ENCODE measurements at regions not wholly inside any gene's neighbourhood (a gene's known extent, or its start where the extent isn't known, plus 50 kb on each side); places are given as distances from the start of the nearest gene placed in this dataset.

DNA sequence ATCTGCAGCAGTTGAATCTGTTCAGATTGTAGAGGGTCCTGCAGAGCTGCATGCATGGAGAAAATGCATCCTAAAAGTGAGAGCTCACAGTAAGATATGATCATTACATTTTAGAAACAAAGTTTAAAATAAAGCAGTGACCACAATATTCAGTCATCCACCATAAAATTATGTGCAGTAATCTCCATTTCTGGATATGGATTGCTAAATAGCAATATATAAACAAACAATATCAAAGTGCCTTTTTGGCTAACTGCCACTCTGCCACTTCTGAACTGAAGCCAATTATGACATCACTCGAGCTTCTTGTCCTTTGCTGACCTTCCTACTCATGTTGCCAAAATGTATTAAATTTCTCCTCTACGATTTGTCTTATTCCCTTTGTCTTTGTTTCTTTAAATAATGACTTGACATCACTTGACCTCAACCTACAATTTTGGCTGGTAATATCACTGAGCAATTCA lies 262.0 kb upstream of the CXADR start:
- Histone ChIP-seq H3K4me1 (ENCODE audit: insufficient read depth) (no peaks in the 10 kb centered on the region), H3K27me3 (ENCODE audit: insufficient read depth) (no peaks in the 10 kb centered on the region), H3F3A (replicated peaks; ENCODE audit: low read depth) (no peaks in the 10 kb centered on the region), H4K20me1 (replicated peaks; ENCODE audit: insufficient read depth) (no peaks in the 10 kb centered on the region), H3K27ac (ENCODE audit: low read depth) (no peak overlapping the region), H3K4me2 (no peak overlapping the region), H2AFZ (no peak overlapping the region), H3K9me2 (ENCODE audit: insufficient read depth) (peaks cover 14% of the 10 kb centered on the region; the same call in 1 of the 2 replicates), H3K36me3 (ENCODE audit: insufficient read depth) (no peaks in the 10 kb centered on the region), H3K4me3 (no peak overlapping the region), H3K79me2 (replicated peaks; ENCODE audit: insufficient read depth) (no peaks in the 10 kb centered on the region)
- H3K27me3 Mint-ChIP-seq (ENCODE audit: insufficient read depth, low read depth, poor library complexity), result no peaks in the 10 kb centered on the region
- no peaks in the 10 kb centered on the region; the same call in 1 of the 3 replicates for H3K36me3 Mint-ChIP-seq (ENCODE audit: low read depth)
- no peak for TF ChIP-seq JUNB (IDR thresholded peaks at IDR 0.05; ENCODE audit: unreplicated experiment)
- TF ChIP-seq POLR2AphosphoS5 (IDR thresholded peaks at IDR 0.05; ENCODE audit: low read depth), result no peak
- no peak for TF ChIP-seq ZNF114 (CRISPR knock-in tag; IDR thresholded peaks at IDR 0.05)
- TF ChIP-seq, protein P1, sequence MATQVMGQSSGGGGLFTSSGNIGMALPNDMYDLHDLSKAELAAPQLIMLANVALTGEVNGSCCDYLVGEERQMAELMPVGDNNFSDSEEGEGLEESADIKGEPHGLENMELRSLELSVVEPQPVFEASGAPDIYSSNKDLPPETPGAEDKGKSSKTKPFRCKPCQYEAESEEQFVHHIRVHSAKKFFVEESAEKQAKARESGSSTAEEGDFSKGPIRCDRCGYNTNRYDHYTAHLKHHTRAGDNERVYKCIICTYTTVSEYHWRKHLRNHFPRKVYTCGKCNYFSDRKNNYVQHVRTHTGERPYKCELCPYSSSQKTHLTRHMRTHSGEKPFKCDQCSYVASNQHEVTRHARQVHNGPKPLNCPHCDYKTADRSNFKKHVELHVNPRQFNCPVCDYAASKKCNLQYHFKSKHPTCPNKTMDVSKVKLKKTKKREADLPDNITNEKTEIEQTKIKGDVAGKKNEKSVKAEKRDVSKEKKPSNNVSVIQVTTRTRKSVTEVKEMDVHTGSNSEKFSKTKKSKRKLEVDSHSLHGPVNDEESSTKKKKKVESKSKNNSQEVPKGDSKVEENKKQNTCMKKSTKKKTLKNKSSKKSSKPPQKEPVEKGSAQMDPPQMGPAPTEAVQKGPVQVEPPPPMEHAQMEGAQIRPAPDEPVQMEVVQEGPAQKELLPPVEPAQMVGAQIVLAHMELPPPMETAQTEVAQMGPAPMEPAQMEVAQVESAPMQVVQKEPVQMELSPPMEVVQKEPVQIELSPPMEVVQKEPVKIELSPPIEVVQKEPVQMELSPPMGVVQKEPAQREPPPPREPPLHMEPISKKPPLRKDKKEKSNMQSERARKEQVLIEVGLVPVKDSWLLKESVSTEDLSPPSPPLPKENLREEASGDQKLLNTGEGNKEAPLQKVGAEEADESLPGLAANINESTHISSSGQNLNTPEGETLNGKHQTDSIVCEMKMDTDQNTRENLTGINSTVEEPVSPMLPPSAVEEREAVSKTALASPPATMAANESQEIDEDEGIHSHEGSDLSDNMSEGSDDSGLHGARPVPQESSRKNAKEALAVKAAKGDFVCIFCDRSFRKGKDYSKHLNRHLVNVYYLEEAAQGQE (IDR thresholded peaks at IDR 0.05; ENCODE audit: unreplicated experiment), result no peak
- no peak for TF ChIP-seq EZH2phosphoT487 (IDR thresholded peaks at IDR 0.05; ENCODE audit: unreplicated experiment)
- TF ChIP-seq, protein P2, sequence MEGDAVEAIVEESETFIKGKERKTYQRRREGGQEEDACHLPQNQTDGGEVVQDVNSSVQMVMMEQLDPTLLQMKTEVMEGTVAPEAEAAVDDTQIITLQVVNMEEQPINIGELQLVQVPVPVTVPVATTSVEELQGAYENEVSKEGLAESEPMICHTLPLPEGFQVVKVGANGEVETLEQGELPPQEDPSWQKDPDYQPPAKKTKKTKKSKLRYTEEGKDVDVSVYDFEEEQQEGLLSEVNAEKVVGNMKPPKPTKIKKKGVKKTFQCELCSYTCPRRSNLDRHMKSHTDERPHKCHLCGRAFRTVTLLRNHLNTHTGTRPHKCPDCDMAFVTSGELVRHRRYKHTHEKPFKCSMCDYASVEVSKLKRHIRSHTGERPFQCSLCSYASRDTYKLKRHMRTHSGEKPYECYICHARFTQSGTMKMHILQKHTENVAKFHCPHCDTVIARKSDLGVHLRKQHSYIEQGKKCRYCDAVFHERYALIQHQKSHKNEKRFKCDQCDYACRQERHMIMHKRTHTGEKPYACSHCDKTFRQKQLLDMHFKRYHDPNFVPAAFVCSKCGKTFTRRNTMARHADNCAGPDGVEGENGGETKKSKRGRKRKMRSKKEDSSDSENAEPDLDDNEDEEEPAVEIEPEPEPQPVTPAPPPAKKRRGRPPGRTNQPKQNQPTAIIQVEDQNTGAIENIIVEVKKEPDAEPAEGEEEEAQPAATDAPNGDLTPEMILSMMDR (conservative IDR thresholded peaks at IDR 0.05; ENCODE audit: low read depth in 2 of 2), result no peak
- no peak for TF ChIP-seq CREB1 (CRISPR knock-in tag; IDR thresholded peaks at IDR 0.05; ENCODE audit: low read depth)
- TF ChIP-seq, protein P3, sequence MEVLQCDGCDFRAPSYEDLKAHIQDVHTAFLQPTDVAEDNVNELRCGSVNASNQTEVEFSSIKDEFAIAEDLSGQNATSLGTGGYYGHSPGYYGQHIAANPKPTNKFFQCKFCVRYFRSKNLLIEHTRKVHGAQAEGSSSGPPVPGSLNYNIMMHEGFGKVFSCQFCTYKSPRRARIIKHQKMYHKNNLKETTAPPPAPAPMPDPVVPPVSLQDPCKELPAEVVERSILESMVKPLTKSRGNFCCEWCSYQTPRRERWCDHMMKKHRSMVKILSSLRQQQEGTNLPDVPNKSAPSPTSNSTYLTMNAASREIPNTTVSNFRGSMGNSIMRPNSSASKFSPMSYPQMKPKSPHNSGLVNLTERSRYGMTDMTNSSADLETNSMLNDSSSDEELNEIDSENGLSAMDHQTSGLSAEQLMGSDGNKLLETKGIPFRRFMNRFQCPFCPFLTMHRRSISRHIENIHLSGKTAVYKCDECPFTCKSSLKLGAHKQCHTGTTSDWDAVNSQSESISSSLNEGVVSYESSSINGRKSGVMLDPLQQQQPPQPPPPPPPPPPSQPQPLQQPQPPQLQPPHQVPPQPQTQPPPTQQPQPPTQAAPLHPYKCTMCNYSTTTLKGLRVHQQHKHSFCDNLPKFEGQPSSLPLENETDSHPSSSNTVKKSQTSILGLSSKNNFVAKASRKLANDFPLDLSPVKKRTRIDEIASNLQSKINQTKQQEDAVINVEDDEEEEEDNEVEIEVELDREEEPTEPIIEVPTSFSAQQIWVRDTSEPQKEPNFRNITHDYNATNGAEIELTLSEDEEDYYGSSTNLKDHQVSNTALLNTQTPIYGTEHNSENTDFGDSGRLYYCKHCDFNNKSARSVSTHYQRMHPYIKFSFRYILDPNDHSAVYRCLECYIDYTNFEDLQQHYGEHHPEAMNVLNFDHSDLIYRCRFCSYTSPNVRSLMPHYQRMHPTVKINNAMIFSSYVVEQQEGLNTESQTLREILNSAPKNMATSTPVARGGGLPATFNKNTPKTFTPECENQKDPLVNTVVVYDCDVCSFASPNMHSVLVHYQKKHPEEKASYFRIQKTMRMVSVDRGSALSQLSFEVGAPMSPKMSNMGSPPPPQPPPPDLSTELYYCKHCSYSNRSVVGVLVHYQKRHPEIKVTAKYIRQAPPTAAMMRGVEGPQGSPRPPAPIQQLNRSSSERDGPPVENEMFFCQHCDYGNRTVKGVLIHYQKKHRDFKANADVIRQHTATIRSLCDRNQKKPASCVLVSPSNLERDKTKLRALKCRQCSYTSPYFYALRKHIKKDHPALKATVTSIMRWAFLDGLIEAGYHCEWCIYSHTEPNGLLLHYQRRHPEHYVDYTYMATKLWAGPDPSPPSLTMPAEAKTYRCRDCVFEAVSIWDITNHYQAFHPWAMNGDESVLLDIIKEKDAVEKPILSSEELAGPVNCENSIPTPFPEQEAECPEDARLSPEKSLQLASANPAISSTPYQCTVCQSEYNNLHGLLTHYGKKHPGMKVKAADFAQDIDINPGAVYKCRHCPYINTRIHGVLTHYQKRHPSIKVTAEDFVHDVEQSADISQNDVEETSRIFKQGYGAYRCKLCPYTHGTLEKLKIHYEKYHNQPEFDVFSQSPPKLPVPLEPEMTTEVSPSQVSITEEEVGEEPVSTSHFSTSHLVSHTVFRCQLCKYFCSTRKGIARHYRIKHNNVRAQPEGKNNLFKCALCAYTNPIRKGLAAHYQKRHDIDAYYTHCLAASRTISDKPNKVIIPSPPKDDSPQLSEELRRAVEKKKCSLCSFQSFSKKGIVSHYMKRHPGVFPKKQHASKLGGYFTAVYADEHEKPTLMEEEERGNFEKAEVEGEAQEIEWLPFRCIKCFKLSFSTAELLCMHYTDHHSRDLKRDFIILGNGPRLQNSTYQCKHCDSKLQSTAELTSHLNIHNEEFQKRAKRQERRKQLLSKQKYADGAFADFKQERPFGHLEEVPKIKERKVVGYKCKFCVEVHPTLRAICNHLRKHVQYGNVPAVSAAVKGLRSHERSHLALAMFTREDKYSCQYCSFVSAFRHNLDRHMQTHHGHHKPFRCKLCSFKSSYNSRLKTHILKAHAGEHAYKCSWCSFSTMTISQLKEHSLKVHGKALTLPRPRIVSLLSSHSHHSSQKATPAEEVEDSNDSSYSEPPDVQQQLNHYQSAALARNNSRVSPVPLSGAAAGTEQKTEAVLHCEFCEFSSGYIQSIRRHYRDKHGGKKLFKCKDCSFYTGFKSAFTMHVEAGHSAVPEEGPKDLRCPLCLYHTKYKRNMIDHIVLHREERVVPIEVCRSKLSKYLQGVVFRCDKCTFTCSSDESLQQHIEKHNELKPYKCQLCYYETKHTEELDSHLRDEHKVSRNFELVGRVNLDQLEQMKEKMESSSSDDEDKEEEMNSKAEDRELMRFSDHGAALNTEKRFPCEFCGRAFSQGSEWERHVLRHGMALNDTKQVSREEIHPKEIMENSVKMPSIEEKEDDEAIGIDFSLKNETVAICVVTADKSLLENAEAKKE (CRISPR knock-in tag; IDR thresholded peaks at IDR 0.05), result no peak
- no peak for TF ChIP-seq NANOG (IDR thresholded peaks at IDR 0.05; ENCODE audit: borderline replicate concordance)
- TF ChIP-seq EZH2 (IDR thresholded peaks at IDR 0.05; ENCODE audit: low read depth, unreplicated experiment), result no peak
- TF ChIP-seq, protein P4, sequence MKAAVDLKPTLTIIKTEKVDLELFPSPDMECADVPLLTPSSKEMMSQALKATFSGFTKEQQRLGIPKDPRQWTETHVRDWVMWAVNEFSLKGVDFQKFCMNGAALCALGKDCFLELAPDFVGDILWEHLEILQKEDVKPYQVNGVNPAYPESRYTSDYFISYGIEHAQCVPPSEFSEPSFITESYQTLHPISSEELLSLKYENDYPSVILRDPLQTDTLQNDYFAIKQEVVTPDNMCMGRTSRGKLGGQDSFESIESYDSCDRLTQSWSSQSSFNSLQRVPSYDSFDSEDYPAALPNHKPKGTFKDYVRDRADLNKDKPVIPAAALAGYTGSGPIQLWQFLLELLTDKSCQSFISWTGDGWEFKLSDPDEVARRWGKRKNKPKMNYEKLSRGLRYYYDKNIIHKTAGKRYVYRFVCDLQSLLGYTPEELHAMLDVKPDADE (IDR thresholded peaks at IDR 0.05), result no peak
- TF ChIP-seq ZNF331 (CRISPR knock-in tag; IDR thresholded peaks at IDR 0.05; ENCODE audit: low read depth), result no peak
- TF ChIP-seq STAT1 (IDR thresholded peaks at IDR 0.05; ENCODE audit: unreplicated experiment), result no peak
- no peak overlapping the region for H3K27ac Mint-ChIP-seq
- H3K9me3 Mint-ChIP-seq, result peaks cover 3% of the 10 kb centered on the region; the same call in 1 of the 3 replicates
- ATAC-seq, result no peak
- H3K4me3 Mint-ChIP-seq, result no peak overlapping the region
- DNase-seq (ENCODE audit: low spot score), result no peak
- 0 out of 3 replicates have a peak, but pooled peaks cover 2% of the 10 kb centered on the region for H3K4me1 Mint-ChIP-seq

All from GM23338 (cell line).